HCT116 (cell line): ENCODE measurements at regions not wholly inside any gene's neighbourhood (a gene's known extent, or its start where the extent isn't known, plus 50 kb on each side); places are given as distances from the start of the nearest gene placed in this dataset.

Experiments used
- ATAC-seq: fragments of 200-7000 bp; cut with Tn5 transposase; 2 replicates; pipeline ENCODE4 v1.9.1; 2020; ENCODE audit warnings: mild to moderate bottlenecking, moderate library complexity
- BruUV-seq: library from RNA; stranded (reverse); fragments of 400-500 nt; replicated peaks from 2 replicates; lab custom pipeline; 2021; lab: Mats Ljungman, UMichigan
- CTCF ChIA-PET: fragments of 300-600 bp; sonication (Branson Sonifier 250); formaldehyde crosslinking; loops from one replicate; lab custom pipeline; 2021; ENCODE audit warnings: antibody characterized with exemption; lab: Charles Lee
- POLR2A ChIA-PET: fragments of 300-600, 350-600 bp; sonication (Branson Sonifier 250); formaldehyde crosslinking; loops from one replicate; lab custom pipeline; 2021; ENCODE audit warnings: antibody characterized with exemption; lab: Charles Lee
- RAD21 ChIA-PET, 2 experiments: fragments of 300-600 bp; sonication (Branson Sonifier 250); formaldehyde crosslinking; loops; one replicate each; lab custom pipeline; 2023; ENCODE audit warnings: low total read pairs in 2 of 2; ENCODE audit not compliant: uncharacterized antibody in 2 of 2, unreplicated experiment in 2 of 2, low non-redundant PET in 1 of 2; lab: Charles Lee
- DNase-seq: peaks from one replicate; pipeline ENCODE4 v3.0.0-alpha.2; 2010; ENCODE audit warnings: low read depth, low spot score
- H2AFZ ChIP-seq: fragments of 200-600 bp; shearing (Covaris generic), sonication (generic); 2 replicates; pipeline ENCODE4 v1.6.1; 2017; ENCODE audit warnings: low read depth, mixed run types, mixed read lengths, antibody characterized with exemption, low read length; ENCODE audit not compliant: poor library complexity, severe bottlenecking
- H3K27ac ChIP-seq: 2 replicates; pipeline ENCODE4 v1.5.1; 2012; ENCODE audit warnings: low read depth, low read length
- H3K27me3 ChIP-seq: fragments of 200-600 bp; sonication (generic); 2 replicates; pipeline ENCODE4 v1.6.1; 2016; ENCODE audit warnings: mixed run types, low read length, mixed read lengths; ENCODE audit not compliant: insufficient read depth
- H3K36me3 ChIP-seq, 2 experiments: fragments of 200-500 bp in 1 of 2; fragments of 200-600 bp in 1 of 2; sonication (Bioruptor generic) in 1 of 2; sonication (generic) in 1 of 2; 2 replicates each; pipeline versions ENCODE4 v1.5.1 to v1.6.1; 2014 to 2016; ENCODE audit warnings: low read length in 2 of 2, inconsistent platforms in 1 of 2, mixed read lengths in 1 of 2, mixed run types in 1 of 2; ENCODE audit not compliant: insufficient read depth in 2 of 2, control insufficient read depth in 1 of 2
- H3K4me1 ChIP-seq, 2 experiments: fragments of 200-600 bp in 1 of 2; sonication (generic) in 1 of 2; 2 replicates each; pipeline versions ENCODE4 v1.5.1 to v1.6.1; 2012 to 2017; ENCODE audit warnings: low read length in 2 of 2, inconsistent platforms in 1 of 2, mild to moderate bottlenecking in 1 of 2, mixed read lengths in 1 of 2, mixed run types in 1 of 2, moderate library complexity in 1 of 2; ENCODE audit not compliant: insufficient read depth in 2 of 2, control insufficient read depth in 1 of 2
- H3K4me2 ChIP-seq: fragments of 200-600 bp; sonication (generic); 2 replicates; pipeline ENCODE4 v1.6.1; 2017; ENCODE audit warnings: mixed run types, low read length, mixed read lengths
- H3K4me3 ChIP-seq, 2 experiments: fragments of 200-600 bp in 1 of 2; sonication (generic) in 1 of 2; replicated peaks in 1 of 2; 2 replicates each; pipeline ENCODE4 v1.5.1; 2011 to 2016; ENCODE audit warnings: low read length in 2 of 2, control low read depth in 1 of 2, low read depth in 1 of 2, mild to moderate bottlenecking in 1 of 2, mixed read lengths in 1 of 2, mixed run types in 1 of 2
- H3K79me2 ChIP-seq: fragments of 200-600 bp; sonication (generic); 2 replicates; pipeline ENCODE4 v1.6.1; 2017; ENCODE audit warnings: mild to moderate bottlenecking, mixed run types, low read length, moderate library complexity, mixed read lengths; ENCODE audit not compliant: insufficient read depth
- H3K9ac ChIP-seq: fragments of 200-600 bp; sonication (generic); 2 replicates; pipeline ENCODE4 v1.6.1; 2016; ENCODE audit warnings: low read length, mixed read lengths
- H3K9me2 ChIP-seq: fragments of 200-600 bp; sonication (generic), shearing (Covaris generic); 2 replicates; pipeline ENCODE4 v1.6.1; 2017; ENCODE audit warnings: mixed run types, mild to moderate bottlenecking, moderate library complexity; ENCODE audit not compliant: insufficient read depth
- H3K9me3 ChIP-seq, 2 experiments: fragments of 200-500 bp in 1 of 2; fragments of 200-600 bp in 1 of 2; sonication (Bioruptor generic) in 1 of 2; sonication (generic) in 1 of 2; 2 replicates each; pipeline ENCODE4 v1.6.1; 2014 to 2017; ENCODE audit warnings: low read length in 2 of 2, mixed read lengths in 2 of 2, inconsistent platforms in 1 of 2, low read depth in 1 of 2, mild to moderate bottlenecking in 1 of 2, mixed run types in 1 of 2, moderate library complexity in 1 of 2; ENCODE audit not compliant: control insufficient read depth in 1 of 2, insufficient read depth in 1 of 2
- H4K20me1 ChIP-seq: fragments of 200-600 bp; sonication (generic), shearing (Covaris generic); 2 replicates; pipeline ENCODE4 v1.6.1; 2017; ENCODE audit warnings: mixed run types, mild to moderate bottlenecking, moderate library complexity; ENCODE audit not compliant: insufficient read depth
- CBX3 ChIP-seq: IDR thresholded peaks from 2 replicates; pipeline ENCODE4 v1.6.1; 2012; ENCODE audit warnings: low read depth
- POLR2AphosphoS5 ChIP-seq: IDR thresholded peaks from 2 replicates; pipeline ENCODE4 v1.6.1; 2011; ENCODE audit warnings: mild to moderate bottlenecking, low read depth, low read length, moderate library complexity
- RAD21 ChIP-seq: IDR thresholded peaks from 2 replicates; pipeline ENCODE4 v1.6.1; 2012; ENCODE audit warnings: low read depth, mild to moderate bottlenecking
- TCF7L2 ChIP-seq: IDR thresholded peaks from 2 replicates; pipeline ENCODE4 v1.7.0; 2011; ENCODE audit warnings: borderline replicate concordance, inconsistent platforms; ENCODE audit not compliant: insufficient read depth, insufficient read length; ENCODE audit errors: extremely low read depth
- intact Hi-C: fragments of 100-400 bp; cut with micrococcal nuclease; formaldehyde crosslinking; loops from 2 replicates; pipeline ENCODE4 v1.10.0; 2022
- TF ChIP-seq, protein P1 (sequence below): IDR thresholded peaks from 2 replicates; pipeline ENCODE4 v1.6.1; 2012
- TF ChIP-seq, protein P2 (sequence below): IDR thresholded peaks from 2 replicates; pipeline ENCODE4 v1.6.1; 2011; ENCODE audit warnings: mild to moderate bottlenecking, low read length, moderate library complexity; ENCODE audit not compliant: insufficient replicate concordance; ENCODE audit errors: extremely low read depth
- TF ChIP-seq, protein P3 (sequence below), 3 experiments: fragments of 200-600 bp in 1 of 3; sonication (generic) in 1 of 3; IDR thresholded peaks in 2 of 3; conservative IDR thresholded peaks in 1 of 3; 2 replicates each; pipeline ENCODE4 v1.5.1; 2012 to 2017; ENCODE audit warnings: low read depth in 2 of 3, low read length in 2 of 3, antibody characterized with exemption in 1 of 3, borderline replicate concordance in 1 of 3, control low read depth in 1 of 3, mild to moderate bottlenecking in 1 of 3, mixed read lengths in 1 of 3, mixed run types in 1 of 3, moderate library complexity in 1 of 3; ENCODE audit not compliant: insufficient read depth in 1 of 3
- TF ChIP-seq, protein P4 (sequence below): IDR thresholded peaks from 2 replicates; pipeline ENCODE4 v1.6.1; 2012; ENCODE audit warnings: low read depth

DNA sequence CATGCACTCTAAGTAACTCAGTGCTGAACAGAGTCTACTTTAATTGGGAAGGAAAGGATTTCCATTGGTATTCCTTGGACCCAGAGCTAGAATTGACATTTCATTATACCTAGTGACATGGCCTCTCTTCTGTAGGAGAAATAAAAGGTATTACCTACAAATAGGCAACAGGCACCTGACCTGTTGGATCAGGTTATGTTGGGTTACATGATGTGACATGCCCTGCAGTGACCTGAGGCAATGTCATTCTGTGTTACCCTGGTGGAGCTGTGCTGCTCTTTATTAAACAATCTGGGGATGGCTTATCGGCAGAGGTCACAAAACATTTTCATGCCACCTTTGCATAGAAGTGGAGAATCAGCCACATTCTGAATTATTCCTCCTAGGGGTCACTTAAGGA is 427.7 kb downstream of the MDFIC start:
- TF ChIP-seq, protein P1, sequence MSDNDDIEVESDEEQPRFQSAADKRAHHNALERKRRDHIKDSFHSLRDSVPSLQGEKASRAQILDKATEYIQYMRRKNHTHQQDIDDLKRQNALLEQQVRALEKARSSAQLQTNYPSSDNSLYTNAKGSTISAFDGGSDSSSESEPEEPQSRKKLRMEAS: no peak
- TF ChIP-seq TCF7L2 (no peak), POLR2AphosphoS5 (no peak)
- TF ChIP-seq, protein P2, sequence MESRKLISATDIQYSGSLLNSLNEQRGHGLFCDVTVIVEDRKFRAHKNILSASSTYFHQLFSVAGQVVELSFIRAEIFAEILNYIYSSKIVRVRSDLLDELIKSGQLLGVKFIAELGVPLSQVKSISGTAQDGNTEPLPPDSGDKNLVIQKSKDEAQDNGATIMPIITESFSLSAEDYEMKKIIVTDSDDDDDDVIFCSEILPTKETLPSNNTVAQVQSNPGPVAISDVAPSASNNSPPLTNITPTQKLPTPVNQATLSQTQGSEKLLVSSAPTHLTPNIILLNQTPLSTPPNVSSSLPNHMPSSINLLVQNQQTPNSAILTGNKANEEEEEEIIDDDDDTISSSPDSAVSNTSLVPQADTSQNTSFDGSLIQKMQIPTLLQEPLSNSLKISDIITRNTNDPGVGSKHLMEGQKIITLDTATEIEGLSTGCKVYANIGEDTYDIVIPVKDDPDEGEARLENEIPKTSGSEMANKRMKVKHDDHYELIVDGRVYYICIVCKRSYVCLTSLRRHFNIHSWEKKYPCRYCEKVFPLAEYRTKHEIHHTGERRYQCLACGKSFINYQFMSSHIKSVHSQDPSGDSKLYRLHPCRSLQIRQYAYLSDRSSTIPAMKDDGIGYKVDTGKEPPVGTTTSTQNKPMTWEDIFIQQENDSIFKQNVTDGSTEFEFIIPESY: no peak
- Histone ChIP-seq H4K20me1 (no peaks in the 10 kb centered on the region), H3K4me1 (no peaks in the 10 kb centered on the region), H3K27ac (no peak overlapping the region), H3K9me3 (no peaks in the 10 kb centered on the region), H3K27me3 (no peaks in the 10 kb centered on the region), H3K9me2 (no peaks in the 10 kb centered on the region), H3K79me2 (no peaks in the 10 kb centered on the region), H3K4me2 (no peak overlapping the region), H3K9ac (no peak overlapping the region), H2AFZ (no peak overlapping the region), H3K36me3 (no peaks in the 10 kb centered on the region), H3K4me3 (no peak overlapping the region)
- BruUV-seq: no TSS peak
- POLR2A ChIA-PET: no interaction called here
- DNase-seq: no peak
- intact Hi-C loops: loop anchor here (10.0 kb wide), 2 partner anchors 255 to 485 kb away; no protein-coding TSS in a partner anchor
- RAD21 ChIA-PET: no interaction called here
- CTCF ChIA-PET: interaction anchor here (0.6 kb wide), 1 partner anchor 237 kb away, joined by 3 read pairs; no protein-coding TSS in a partner anchor
- ATAC-seq: no peak

DNA sequence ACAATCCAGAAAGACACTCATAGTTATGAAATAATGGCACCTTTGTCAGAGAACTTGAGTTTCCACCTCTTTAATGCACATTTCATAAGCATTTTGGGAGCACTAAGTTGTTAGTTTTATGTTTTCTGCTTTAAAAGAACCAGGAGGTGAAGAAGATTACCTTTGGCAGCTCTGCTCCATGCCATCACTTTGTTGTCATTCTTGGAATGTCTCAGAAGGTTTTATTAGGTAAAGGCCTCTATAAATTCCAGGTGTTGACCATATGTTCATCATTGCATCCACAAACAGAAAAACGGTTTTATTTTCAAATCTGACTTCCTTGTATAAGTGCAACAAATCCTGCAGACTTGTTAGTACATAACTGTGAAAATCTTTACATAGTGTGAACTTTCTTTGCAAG is 424.8 kb downstream of the MDFIC start:
- H2AFZ ChIP-seq: no peak overlapping the region
- ChIA-PET CTCF (no interaction called here), POLR2A (no interaction called here), RAD21 (no interaction called here)
- no peak overlapping the region for H3K27ac ChIP-seq
- no TSS peak for BruUV-seq
- H3K9me3 ChIP-seq: no peaks in the 10 kb centered on the region
- H3K79me2 ChIP-seq: no peaks in the 10 kb centered on the region
- H3K9ac ChIP-seq: no peak overlapping the region
- no peaks in the 10 kb centered on the region for H4K20me1 ChIP-seq
- no peaks in the 10 kb centered on the region for H3K36me3 ChIP-seq
- ATAC-seq (no peak), DNase-seq (no peak)
- H3K9me2 ChIP-seq: no peaks in the 10 kb centered on the region
- no peaks in the 10 kb centered on the region for H3K4me1 ChIP-seq
- H3K4me3 ChIP-seq: no peak overlapping the region
- no peak overlapping the region for H3K4me2 ChIP-seq
- no peak for TF ChIP-seq CBX3
- no peak for TF ChIP-seq RAD21
- TF ChIP-seq, protein P2: no peak
- TF ChIP-seq, protein P3, sequence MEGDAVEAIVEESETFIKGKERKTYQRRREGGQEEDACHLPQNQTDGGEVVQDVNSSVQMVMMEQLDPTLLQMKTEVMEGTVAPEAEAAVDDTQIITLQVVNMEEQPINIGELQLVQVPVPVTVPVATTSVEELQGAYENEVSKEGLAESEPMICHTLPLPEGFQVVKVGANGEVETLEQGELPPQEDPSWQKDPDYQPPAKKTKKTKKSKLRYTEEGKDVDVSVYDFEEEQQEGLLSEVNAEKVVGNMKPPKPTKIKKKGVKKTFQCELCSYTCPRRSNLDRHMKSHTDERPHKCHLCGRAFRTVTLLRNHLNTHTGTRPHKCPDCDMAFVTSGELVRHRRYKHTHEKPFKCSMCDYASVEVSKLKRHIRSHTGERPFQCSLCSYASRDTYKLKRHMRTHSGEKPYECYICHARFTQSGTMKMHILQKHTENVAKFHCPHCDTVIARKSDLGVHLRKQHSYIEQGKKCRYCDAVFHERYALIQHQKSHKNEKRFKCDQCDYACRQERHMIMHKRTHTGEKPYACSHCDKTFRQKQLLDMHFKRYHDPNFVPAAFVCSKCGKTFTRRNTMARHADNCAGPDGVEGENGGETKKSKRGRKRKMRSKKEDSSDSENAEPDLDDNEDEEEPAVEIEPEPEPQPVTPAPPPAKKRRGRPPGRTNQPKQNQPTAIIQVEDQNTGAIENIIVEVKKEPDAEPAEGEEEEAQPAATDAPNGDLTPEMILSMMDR (IDR thresholded peaks at IDR 0.05 in 2 of 3, conservative IDR thresholded peaks at IDR 0.05 in 1 of 3; ENCODE audit: borderline replicate concordance in 1 of 3, insufficient read depth in 1 of 3, low read depth in 2 of 3, low read length in 2 of 3): no peak
- TF ChIP-seq POLR2AphosphoS5: no peak
- TF ChIP-seq, protein P4, sequence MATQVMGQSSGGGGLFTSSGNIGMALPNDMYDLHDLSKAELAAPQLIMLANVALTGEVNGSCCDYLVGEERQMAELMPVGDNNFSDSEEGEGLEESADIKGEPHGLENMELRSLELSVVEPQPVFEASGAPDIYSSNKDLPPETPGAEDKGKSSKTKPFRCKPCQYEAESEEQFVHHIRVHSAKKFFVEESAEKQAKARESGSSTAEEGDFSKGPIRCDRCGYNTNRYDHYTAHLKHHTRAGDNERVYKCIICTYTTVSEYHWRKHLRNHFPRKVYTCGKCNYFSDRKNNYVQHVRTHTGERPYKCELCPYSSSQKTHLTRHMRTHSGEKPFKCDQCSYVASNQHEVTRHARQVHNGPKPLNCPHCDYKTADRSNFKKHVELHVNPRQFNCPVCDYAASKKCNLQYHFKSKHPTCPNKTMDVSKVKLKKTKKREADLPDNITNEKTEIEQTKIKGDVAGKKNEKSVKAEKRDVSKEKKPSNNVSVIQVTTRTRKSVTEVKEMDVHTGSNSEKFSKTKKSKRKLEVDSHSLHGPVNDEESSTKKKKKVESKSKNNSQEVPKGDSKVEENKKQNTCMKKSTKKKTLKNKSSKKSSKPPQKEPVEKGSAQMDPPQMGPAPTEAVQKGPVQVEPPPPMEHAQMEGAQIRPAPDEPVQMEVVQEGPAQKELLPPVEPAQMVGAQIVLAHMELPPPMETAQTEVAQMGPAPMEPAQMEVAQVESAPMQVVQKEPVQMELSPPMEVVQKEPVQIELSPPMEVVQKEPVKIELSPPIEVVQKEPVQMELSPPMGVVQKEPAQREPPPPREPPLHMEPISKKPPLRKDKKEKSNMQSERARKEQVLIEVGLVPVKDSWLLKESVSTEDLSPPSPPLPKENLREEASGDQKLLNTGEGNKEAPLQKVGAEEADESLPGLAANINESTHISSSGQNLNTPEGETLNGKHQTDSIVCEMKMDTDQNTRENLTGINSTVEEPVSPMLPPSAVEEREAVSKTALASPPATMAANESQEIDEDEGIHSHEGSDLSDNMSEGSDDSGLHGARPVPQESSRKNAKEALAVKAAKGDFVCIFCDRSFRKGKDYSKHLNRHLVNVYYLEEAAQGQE: no peak
- TF ChIP-seq, all 23 proteins: peak for 0
- no peaks in the 10 kb centered on the region for H3K27me3 ChIP-seq
- intact Hi-C loops: no loop called here
